ENCODE measurements at regions not wholly inside any gene's neighbourhood (a gene's known extent, or its start where the extent isn't known, plus 50 kb on each side); places are given as distances from the start of the nearest gene placed in this dataset.
"Not testable (repeated sequence)": the region's sequence is repeated elsewhere in the genome, so short reads cannot be mapped to it uniquely, and the experiment has no call there.

GRCh38 chr5:101717721-101718120, 578.4 kb downstream of the SLCO4C1 start:
- no peaks in the 10 kb centered on the region for H3K27me3 ChIP-seq (ENCODE audit: control insufficient read depth, insufficient read depth, low read length)
- no peaks in the 10 kb centered on the region for H3K4me1 ChIP-seq (ENCODE audit: control insufficient read depth, insufficient read depth, low read length)
- no CpG with 5 or more reads among the region's 1 CpG for WGBS (ENCODE audit: insufficient coverage)
- no peak overlapping the region for H3K27ac ChIP-seq (ENCODE audit: low read length)
- no peaks in the 10 kb centered on the region for H3K9me3 ChIP-seq (replicated peaks; ENCODE audit: control insufficient read depth, low read depth, low read length)
- DNase-seq: peak; percentile 42
- no peak overlapping the region for H3K4me3 ChIP-seq (ENCODE audit: low read length)
- H3K36me3 ChIP-seq (ENCODE audit: control insufficient read depth, insufficient read depth, low read length): no peaks in the 10 kb centered on the region

DNA sequence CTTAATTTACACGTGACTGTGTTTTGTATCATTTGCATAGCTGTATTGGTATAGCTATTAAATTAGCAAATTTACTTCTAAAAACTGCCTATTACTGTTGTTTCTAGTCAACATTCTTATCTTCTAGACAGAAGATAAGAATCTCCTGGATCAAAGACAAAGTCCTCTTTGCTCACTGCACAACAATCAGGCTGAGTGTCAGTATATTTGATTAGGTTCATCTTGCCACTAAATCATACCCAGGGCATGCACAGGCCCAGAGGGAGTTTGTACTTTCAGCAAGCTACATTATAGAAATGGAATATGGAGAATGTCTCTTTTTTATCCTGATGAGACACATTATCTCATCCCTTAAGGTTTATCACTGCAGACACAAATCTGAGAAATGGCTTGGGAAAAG, 579.1 kb downstream of the SLCO4C1 start:
- Histone ChIP-seq H3K36me3 (ENCODE audit: control insufficient read depth, insufficient read depth, low read length) (no peaks in the 10 kb centered on the region), H3K9me3 (replicated peaks; ENCODE audit: control insufficient read depth, low read depth, low read length) (no peaks in the 10 kb centered on the region), H3K27ac (ENCODE audit: low read length) (no peak overlapping the region), H3K27me3 (ENCODE audit: control insufficient read depth, insufficient read depth, low read length) (no peaks in the 10 kb centered on the region), H3K4me3 (ENCODE audit: low read length) (no peak overlapping the region), H3K4me1 (ENCODE audit: control insufficient read depth, insufficient read depth, low read length) (no peaks in the 10 kb centered on the region)
- DNase-seq: no peak
- no CpG with 5 or more reads among the region's 1 CpG for WGBS (ENCODE audit: insufficient coverage)

DNA sequence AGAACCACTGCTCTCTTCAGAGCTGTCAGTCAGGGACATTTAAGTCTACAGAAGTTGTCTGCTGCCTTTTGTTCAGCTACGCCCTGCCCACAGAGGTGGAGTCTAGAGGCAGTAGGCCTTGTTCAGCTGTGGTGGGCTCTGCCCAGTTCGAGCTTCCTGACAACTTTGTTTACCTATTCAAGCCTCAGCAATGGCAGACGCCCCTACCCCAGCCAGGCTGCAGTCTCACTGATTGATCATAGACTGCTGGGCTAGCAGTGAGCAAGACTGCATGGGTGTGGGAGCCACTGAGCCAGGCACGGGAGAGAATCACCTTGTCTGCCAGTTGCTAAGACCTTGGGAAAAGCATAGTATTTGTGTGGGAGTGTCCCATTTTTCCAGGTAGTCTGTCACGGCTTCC, 580.3 kb downstream of the SLCO4C1 start:
- not testable (repeated sequence) for H3K4me1 ChIP-seq (ENCODE audit: control insufficient read depth, insufficient read depth, low read length); H3K4me3 ChIP-seq (ENCODE audit: low read length); H3K36me3 ChIP-seq (ENCODE audit: control insufficient read depth, insufficient read depth, low read length); H3K27me3 ChIP-seq (ENCODE audit: control insufficient read depth, insufficient read depth, low read length); DNase-seq; H3K9me3 ChIP-seq (replicated peaks; ENCODE audit: control insufficient read depth, low read depth, low read length); H3K27ac ChIP-seq (ENCODE audit: low read length)
- 68% methylated on average over 3 of the region's 5 CpGs for WGBS (ENCODE audit: insufficient coverage)

- H3K9me3 ChIP-seq (replicated peaks; ENCODE audit: control insufficient read depth, low read depth, low read length): no peaks in the 10 kb centered on the region
- DNase-seq: no peak
- H3K27ac ChIP-seq (ENCODE audit: low read length): no peak overlapping the region
- no peak overlapping the region for H3K4me3 ChIP-seq (ENCODE audit: low read length)
- H3K4me1 ChIP-seq (ENCODE audit: control insufficient read depth, insufficient read depth, low read length): no peaks in the 10 kb centered on the region
- no peaks in the 10 kb centered on the region for H3K27me3 ChIP-seq (ENCODE audit: control insufficient read depth, insufficient read depth, low read length)
- H3K36me3 ChIP-seq (ENCODE audit: control insufficient read depth, insufficient read depth, low read length): no peaks in the 10 kb centered on the region
Measured at GRCh38 chr5:101689306-101689705, 606.8 kb downstream of the SLCO4C1 start.

GRCh38 chr5:101688156-101688555, 607.9 kb downstream of the SLCO4C1 start:
- no peak for DNase-seq
- no peak overlapping the region for H3K4me3 ChIP-seq (ENCODE audit: low read length)
- H3K27me3 ChIP-seq (ENCODE audit: control insufficient read depth, insufficient read depth, low read length): no peaks in the 10 kb centered on the region
- H3K27ac ChIP-seq (ENCODE audit: low read length): no peak overlapping the region
- no peaks in the 10 kb centered on the region for H3K9me3 ChIP-seq (replicated peaks; ENCODE audit: control insufficient read depth, low read depth, low read length)
- no peaks in the 10 kb centered on the region for H3K4me1 ChIP-seq (ENCODE audit: control insufficient read depth, insufficient read depth, low read length)
- no peaks in the 10 kb centered on the region for H3K36me3 ChIP-seq (ENCODE audit: control insufficient read depth, insufficient read depth, low read length)

DNA sequence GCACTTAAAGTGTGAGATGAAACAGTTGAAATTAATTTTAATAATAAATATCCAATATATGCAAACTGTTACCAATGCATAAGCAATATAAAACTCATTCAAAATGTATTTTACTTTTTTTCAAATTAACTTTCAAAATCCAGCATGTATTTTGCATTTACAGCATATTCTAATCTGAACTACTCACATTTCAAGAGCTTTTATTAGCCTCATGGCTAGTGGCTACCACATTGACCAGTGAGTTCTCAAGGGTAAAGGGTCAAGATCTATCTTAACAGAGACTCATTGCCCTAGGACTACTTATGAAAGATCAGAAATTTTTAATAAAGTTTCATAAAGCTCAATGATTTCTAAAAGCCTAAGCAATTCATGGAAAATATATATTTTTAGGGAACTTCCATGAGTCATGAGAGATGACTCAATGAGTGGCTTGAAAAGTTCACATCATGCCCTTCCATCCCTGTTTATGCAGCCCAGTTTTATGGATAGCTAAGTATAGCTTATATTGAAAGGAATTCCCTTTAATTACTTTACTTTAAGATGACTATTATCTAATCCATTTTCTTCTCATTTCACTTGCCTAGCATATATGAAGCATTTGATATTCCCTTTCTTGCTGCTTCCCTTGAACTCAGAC, 608.6 kb downstream of the SLCO4C1 start:
- H3K4me3 ChIP-seq (ENCODE audit: low read length): no peak overlapping the region

DNA sequence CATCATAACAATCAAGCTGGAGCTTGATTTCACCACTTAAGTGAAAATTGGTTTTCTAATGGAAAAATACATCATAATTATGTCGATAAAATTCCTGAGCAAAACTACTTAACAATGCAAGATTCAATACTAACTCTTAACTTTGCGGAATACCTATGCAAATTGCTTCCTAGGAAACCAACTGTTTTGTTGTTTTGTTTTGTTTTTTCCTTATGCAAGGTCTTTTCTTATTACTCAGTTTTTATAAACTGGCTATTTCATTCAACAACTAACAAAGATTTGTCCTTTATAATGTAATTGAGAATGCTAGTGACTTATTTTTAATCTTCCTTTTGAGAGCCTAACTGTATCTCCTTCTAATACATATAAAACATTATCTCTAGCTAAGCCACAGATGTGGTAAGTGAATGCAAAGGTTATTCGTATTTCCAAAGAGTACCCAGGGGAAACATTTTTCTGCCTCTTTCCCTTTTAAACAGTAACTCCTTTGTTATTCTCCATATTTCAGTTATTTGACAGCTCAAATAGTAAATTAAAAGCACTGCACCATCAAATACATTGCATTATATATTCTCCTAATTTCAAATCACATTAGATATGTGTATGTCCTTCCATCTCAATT, 609.4 kb downstream of the SLCO4C1 start:
- no peaks in the 10 kb centered on the region for H3K36me3 ChIP-seq (ENCODE audit: control insufficient read depth, insufficient read depth, low read length)
- no peaks in the 10 kb centered on the region for H3K4me1 ChIP-seq (ENCODE audit: control insufficient read depth, insufficient read depth, low read length)
- no peak for DNase-seq
- no peaks in the 10 kb centered on the region for H3K27me3 ChIP-seq (ENCODE audit: control insufficient read depth, insufficient read depth, low read length)
- H3K9me3 ChIP-seq (replicated peaks; ENCODE audit: control insufficient read depth, low read depth, low read length): no peaks in the 10 kb centered on the region
- no peak overlapping the region for H3K4me3 ChIP-seq (ENCODE audit: low read length)
- no CpG with 5 or more reads among the region's 3 CpGs for WGBS (ENCODE audit: insufficient coverage)
- H3K27ac ChIP-seq (ENCODE audit: low read length): no peak overlapping the region

More for the DNA sequence above, 608.6 kb downstream of the SLCO4C1 start:
- H3K4me1 ChIP-seq (ENCODE audit: control insufficient read depth, insufficient read depth, low read length): no peaks in the 10 kb centered on the region
- no peaks in the 10 kb centered on the region for H3K36me3 ChIP-seq (ENCODE audit: control insufficient read depth, insufficient read depth, low read length)
- H3K9me3 ChIP-seq (replicated peaks; ENCODE audit: control insufficient read depth, low read depth, low read length): no peaks in the 10 kb centered on the region
- DNase-seq: no peak
- no peaks in the 10 kb centered on the region for H3K27me3 ChIP-seq (ENCODE audit: control insufficient read depth, insufficient read depth, low read length)
- no peak overlapping the region for H3K27ac ChIP-seq (ENCODE audit: low read length)

DNA sequence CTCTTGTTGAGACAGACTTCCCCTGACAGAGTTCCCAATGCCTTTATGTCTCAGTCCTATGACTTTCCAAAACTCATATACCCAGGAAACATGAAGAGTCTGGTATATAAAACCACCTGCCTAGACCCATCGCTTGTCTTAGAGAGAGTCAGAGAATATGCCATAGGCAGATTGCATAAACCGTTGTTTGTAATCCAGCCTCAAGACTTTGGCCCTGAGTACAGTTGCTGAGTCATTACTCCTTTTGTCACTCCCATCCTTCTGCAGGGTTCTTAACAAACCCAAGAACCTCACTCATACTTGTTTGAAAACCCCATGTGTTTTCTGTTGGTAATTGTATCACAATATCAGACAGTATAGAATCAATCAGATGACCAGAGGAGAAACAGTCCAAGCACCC, 616.3 kb downstream of the SLCO4C1 start:
- Histone ChIP-seq H3K36me3 (ENCODE audit: control insufficient read depth, insufficient read depth, low read length) (no peaks in the 10 kb centered on the region), H3K4me1 (ENCODE audit: control insufficient read depth, insufficient read depth, low read length) (no peaks in the 10 kb centered on the region), H3K9me3 (replicated peaks; ENCODE audit: control insufficient read depth, low read depth, low read length) (no peaks in the 10 kb centered on the region), H3K4me3 (ENCODE audit: low read length) (no peak overlapping the region), H3K27ac (ENCODE audit: low read length) (no peak overlapping the region), H3K27me3 (ENCODE audit: control insufficient read depth, insufficient read depth, low read length) (no peaks in the 10 kb centered on the region)
- no peak for DNase-seq
- WGBS (ENCODE audit: insufficient coverage): 14% methylated on average over 1 of the region's 2 CpGs

- DNase-seq: peak; percentile 62
- 20% methylated on average over 4 of the region's 7 CpGs for WGBS (ENCODE audit: insufficient coverage)
Measured at GRCh38 chr5:101678481-101679193, 617.4 kb downstream of the SLCO4C1 start.

DNA sequence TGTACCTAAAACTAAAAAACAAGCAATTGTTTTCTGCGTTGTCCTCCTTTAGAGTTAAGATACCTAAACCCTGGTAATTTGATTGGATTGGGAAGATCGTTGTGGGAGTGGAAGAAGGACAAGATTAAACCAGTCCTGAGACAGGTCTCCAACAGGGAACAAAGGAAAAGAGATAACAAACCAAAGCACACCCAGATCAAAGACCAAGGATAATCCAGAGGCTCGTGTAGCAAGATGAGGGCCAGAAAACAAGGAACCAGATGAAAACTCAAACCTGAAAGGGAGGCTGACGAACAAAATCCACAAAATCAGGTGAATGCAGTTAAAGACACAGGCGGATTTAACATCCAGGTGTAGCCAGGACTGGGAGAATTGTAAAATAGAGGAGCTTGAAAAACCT, 618.1 kb downstream of the SLCO4C1 start:
- Histone ChIP-seq H3K4me3 (ENCODE audit: low read length) (no peak overlapping the region), H3K27ac (ENCODE audit: low read length) (no peak overlapping the region), H3K27me3 (ENCODE audit: control insufficient read depth, insufficient read depth, low read length) (no peaks in the 10 kb centered on the region), H3K4me1 (ENCODE audit: control insufficient read depth, insufficient read depth, low read length) (no peaks in the 10 kb centered on the region), H3K9me3 (replicated peaks; ENCODE audit: control insufficient read depth, low read depth, low read length) (no peaks in the 10 kb centered on the region), H3K36me3 (ENCODE audit: control insufficient read depth, insufficient read depth, low read length) (no peaks in the 10 kb centered on the region)
- DNase-seq: no peak
- 50% methylated on average over 3 of the region's 5 CpGs for WGBS (ENCODE audit: insufficient coverage)

More at GRCh38 chr5:101678481-101679193, 617.4 kb downstream of the SLCO4C1 start:
- no peaks in the 10 kb centered on the region for H3K9me3 ChIP-seq (replicated peaks; ENCODE audit: control insufficient read depth, low read depth, low read length)
- no peaks in the 10 kb centered on the region for H3K27me3 ChIP-seq (ENCODE audit: control insufficient read depth, insufficient read depth, low read length)
- H3K36me3 ChIP-seq (ENCODE audit: control insufficient read depth, insufficient read depth, low read length): no peaks in the 10 kb centered on the region
- H3K4me1 ChIP-seq (ENCODE audit: control insufficient read depth, insufficient read depth, low read length): no peaks in the 10 kb centered on the region
- no peak overlapping the region for H3K4me3 ChIP-seq (ENCODE audit: low read length)
- no peak overlapping the region for H3K27ac ChIP-seq (ENCODE audit: low read length)

Measured in muscle of leg (tissue), 3 donors.